ENCODE measurements at regions not wholly inside any gene's neighbourhood (a gene's known extent, or its start where the extent isn't known, plus 50 kb on each side); places are given as distances from the start of the nearest gene placed in this dataset.

DNA sequence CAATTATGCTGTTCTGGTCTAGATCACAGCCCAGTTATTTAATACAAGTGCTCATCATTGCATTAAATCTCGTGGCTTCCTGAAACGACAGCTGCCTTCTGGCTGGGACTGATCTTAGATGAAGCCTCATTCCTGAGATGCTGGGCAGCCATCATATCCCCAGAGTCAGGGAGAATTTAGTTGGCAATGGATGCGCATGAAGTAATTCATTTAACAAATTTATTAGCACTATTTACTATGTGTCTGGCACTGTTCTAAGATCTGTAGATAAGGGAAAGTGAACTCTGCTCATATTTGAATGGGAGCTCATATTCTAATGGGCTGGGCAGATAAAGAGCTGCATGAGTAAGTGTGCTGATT lies 244.7 kb downstream of the KCNS3 start:
- no peak for DNase-seq

DNA sequence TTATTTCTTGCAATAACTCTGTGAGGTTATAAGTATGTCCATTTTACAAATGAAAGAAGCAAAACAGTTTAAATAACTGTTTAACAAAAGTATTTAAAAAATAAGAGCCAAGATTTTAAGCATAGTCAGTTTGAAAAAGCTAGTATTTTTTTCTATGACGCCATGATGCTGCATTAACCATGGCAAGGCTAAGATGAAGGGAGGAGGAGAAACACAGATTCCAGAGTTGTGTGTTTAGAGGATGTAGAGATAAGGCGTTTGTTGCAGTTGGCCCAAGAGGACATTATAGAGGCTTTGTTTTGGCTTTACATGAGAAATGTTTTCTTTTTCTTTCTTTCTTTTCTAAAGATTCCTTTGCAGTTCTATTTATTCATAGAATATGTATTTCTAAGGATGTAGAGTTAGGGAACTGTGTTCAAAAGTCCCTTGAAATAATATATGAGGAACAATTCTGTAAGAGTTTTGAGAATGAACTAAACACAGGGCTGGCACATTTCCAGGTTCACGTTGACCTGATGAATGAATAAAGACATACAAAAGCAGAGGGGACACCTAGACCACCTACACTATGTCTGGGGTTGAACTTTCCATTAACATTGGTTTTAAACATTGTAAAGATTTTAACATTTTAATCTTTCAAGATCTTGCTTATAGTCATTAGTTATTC lies 244.2 kb downstream of the KCNS3 start:
- no peak for DNase-seq

DNA sequence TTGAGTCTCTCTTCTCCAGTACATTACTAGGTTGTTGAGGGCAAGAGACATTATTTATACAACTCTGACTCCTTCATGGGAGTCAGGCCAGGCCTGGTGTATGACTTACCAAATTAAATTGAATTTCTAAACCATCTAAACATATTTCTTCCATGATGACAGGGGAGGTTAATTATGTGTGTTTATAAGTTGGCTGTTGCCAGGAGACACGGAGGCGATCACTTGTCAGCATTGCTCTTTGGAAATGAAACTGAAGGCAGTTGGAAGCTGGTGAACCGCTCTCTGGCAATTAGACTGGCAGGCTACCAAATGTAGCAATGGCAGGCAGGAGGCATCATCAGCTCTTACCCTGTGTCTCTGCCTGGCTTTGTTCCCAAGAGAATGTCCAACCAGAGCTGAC lies 241.4 kb downstream of the KCNS3 start:
- no peak for DNase-seq

DNA sequence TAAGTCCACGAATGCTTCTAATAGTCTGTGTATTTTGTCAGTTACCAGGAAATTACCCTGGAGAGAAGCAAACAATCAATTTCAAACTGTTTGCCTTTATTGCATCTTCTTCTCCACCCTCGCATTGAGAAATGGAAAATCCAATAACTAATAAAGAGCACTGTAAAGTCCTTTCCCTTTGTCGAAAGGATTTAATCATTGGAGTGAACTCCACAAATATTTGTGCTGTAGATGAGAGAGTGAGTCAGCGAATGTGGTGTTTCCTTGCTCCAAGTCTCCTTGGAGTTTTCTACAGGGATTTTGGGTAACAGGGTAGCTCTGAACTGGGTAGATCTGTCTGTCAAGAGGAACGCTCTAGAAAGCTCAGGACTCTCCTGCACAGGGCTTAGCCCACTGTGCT lies 240.2 kb downstream of the KCNS3 start:
- DNase-seq = no peak

DNA sequence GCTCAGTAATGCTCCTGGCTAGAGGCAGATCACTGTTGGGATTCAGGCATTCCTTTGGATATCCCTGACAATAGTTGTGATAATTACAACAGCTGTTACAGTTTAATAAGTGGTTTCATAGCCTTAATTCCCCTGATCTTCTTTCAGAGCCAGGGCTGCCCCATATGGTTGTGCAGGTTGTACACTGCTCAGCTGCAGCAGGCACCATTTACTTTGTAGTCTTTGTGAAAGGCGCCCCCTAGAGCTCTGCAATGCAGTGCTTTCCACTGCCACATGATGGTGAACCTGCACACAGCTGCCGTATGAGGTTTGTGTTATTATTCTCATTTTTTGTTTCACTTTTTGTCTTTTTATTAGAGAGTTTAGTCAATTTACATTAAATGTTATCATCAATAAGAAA lies 239.1 kb downstream of the KCNS3 start:
- no peak for DNase-seq

GRCh38 chr2:18110222-18110621 lies 231.8 kb downstream of the KCNS3 start:
- DNase-seq = no peak

DNA sequence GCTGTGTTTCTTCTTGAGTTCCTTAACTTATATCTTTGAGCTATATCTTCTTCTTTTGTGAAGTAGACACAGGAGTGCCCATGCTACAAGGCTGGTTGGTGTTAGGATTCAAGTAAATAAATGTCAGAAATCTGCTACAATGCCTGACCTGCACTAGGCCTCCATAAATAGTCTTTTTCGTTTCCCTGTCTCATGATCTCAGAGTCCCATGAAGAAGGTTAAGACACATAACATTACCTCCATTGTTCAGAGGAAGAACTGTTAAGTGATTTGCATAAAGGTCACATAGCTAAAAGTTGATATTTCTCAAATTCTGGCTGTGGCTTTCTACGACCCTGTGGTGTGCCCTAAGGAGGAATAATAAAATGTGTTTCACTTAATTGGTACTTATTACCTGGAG lies 228.4 kb downstream of the KCNS3 start:
- DNase-seq = no peak

DNA sequence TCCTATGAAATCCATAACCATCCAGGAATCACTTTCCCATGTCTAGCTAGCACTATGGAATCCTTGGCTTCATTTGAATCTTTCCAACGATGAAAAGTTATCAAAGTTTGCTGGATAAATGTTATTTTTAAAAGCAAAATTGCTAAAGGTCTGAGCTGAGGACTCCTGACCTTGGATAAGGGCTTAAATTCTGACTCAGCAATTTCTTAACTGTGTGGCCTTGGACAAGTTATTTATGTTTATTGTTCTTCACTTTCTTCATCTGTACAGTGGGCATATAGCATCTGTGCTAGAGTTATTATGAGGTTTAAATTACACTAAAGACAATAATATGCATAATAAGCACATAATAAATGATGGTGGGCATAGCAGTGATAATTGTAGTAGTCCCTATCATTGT lies 227.5 kb downstream of the KCNS3 start:
- no peak for DNase-seq

- no peak for DNase-seq
Observed at GRCh38 chr2:18104595-18105224, 226.2 kb downstream of the KCNS3 start.

- DNase-seq = no peak
Observed at GRCh38 chr2:18096836-18097405, 218.5 kb downstream of the KCNS3 start.

- DNase-seq = no peak
Observed at GRCh38 chr2:18094277-18094676, 215.8 kb downstream of the KCNS3 start.

DNA sequence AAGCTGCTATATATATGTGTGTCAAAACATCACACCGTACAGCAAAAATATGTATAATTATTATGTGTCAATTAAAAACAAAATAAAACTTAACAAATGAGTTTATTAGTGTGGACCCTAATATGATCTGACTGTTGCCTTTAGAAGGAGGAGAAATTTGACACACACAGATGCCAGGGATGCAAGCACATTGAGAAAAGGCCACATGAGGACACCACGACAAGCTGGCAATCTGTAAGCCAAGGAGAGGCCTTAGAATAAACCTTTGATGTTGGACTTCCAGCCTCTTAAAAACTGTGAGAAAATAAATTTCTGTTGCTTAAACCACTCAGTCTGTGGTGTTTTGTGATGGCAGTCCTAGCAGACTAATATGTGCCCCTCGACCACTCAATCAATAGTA lies 214.7 kb downstream of the KCNS3 start:
- DNase-seq = no peak

DNA sequence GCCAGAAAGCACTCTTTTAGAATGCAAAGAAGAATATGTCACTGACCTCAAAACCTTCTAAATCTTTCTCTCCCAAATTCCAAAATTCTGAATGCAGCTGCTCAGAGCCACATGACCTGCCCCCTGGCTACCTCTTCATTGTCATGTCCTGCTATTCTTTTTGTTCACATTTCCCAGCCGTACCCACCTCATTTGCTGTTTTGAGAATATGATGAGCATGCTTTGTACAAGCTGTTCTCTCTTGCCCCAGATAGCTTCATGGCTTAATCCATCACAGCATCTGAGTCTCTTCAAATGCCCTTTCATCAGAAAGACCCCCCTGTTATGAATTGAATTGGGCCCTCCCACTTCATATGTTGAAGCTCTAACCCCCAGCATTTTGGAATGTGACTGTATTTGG lies 214.3 kb downstream of the KCNS3 start:
- DNase-seq = no peak

GRCh38 chr2:18085593-18085992 lies 207.1 kb downstream of the KCNS3 start:
- DNase-seq = no peak

- DNase-seq = no peak
Observed at GRCh38 chr2:18084376-18084775, 205.9 kb downstream of the KCNS3 start.

DNA sequence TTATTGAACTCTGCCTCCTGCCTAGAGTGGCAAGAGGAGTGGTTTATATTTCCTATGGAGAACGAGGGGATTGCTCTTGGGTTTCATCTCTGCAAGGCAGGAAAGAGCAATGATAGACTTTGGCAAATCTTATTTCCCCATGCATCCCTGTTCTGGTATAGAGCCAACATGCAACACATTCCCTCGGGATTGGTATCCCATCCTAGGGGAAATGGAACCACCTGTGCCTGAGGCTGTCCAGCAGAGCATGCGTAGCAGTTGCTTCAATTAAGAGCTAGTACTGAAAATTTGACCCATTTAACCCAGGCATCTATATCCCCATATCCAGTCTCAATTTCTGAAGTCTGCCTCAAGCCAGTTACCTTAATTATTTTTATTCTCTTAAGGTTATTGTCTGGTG lies 205.3 kb downstream of the KCNS3 start:
- DNase-seq = no peak

DNA sequence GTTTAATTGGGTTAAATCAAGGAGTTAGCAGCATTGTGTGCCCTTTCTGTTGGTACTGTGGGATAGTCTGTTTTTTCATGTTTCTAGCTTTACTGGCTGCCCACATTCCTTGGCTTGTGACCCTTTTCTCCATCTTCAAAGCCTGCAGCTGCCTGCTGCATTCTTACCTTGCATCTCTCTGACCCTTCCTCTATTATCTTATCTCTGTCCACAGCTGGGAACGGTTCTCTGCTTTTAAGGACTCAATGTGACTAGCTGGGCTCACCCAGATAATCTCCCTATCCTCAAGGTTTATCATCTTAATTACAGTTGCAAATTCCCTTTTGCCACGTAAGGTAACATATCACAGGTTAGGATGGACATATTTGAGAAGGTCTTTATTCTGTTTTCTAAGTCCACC lies 199.7 kb downstream of the KCNS3 start:
- no peak for DNase-seq

GRCh38 chr2:18077704-18078103 lies 199.2 kb downstream of the KCNS3 start:
- no peak for DNase-seq

DNA sequence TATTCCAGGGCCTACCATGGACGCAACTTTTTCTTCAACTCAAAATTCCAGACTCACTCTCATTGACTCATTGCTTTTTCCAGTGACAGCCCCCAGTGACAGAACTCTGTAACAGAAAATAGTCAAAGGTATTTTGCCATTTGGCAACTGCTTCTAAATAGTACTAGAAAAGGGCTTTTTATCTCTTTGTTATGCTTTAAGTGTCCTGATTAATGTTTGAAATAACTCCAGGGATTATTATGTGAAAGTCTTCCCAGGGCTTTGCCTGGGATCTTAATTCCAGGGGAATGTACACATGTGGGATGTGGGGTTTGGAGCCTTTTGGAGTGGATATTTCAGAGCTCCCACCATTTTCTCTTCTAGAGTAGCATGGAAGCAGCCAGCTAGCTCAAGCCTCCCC lies 198.8 kb downstream of the KCNS3 start:
- DNase-seq = no peak

- no peak for DNase-seq
Observed at GRCh38 chr2:18074476-18074875, 196.0 kb downstream of the KCNS3 start.

- DNase-seq = no peak
Observed at GRCh38 chr2:18073601-18074000, 195.1 kb downstream of the KCNS3 start.

DNA sequence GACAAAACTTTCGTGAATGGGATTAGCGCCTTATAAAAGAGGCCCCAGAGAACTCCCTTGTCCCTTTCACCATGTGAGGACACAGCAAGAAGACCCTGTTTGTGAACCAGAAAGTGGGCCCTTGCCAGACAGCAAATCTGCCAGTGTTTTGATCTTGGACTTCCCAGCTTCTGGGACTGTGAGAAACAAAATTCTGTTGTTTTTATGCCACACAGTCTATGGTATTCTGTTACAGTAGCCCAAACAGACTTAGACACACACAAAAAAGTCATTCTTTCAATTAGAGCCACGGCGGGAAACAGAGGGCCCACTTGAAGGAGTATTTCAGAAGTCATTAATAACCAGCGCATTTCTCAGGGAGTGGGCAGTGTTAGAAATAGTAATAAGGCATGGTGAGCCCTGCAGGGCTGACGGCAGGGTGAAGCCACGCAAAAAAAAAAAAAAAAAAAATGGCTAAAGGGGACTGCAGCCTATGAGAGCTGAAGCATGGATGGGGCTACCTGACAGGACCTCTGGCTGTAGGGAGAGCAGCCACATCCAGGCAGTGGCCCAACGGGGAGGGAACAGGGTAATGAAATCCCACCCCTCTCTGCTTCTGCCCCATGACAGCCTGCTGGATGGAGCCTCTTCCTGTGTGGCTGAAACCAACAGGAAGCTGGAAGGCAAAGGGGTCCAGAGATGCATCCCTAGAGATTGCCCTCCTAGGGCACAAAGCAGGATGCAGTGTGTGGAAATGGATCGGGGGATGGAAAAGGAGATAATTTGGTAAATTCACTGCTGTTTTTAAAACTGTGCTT lies 189.3 kb downstream of the KCNS3 start:
- DNase-seq = no peak

GRCh38 chr2:18066894-18067293 lies 188.4 kb downstream of the KCNS3 start:
- DNase-seq = no peak

DNA sequence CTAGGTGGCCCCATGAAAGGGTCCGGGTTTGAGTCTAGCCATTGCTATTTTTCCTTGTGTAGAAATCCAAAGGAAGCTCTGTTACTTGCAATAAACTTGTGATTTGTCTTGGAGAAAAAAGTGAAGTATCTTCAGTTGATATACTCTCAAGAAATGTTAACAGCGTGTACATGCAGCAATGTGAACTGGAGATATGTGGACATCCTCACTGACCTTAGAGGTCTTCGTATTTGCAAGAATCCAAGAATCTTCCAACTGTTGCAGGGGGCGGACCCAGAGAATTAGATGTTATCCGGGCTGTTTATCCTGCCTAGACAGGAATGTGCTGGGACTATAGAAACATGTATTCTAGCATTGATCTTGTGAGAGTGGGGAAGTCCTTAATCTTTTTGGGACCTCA lies 187.6 kb downstream of the KCNS3 start:
- DNase-seq = no peak
